ENCODE measurements at regions not wholly inside any gene's neighbourhood (a gene's known extent, or its start where the extent isn't known, plus 50 kb on each side); places are given as distances from the start of the nearest gene placed in this dataset.

GRCh38 chr13:62167650-62168172, 752.1 kb upstream of the PCDH20 start:
- TF ChIP-seq CREB5 (CRISPR knock-in tag; IDR thresholded peaks at IDR 0.05; ENCODE audit: low read depth) (no peak), ARNTL (CRISPR knock-in tag; IDR thresholded peaks at IDR 0.05; ENCODE audit: borderline replicate concordance, low read depth) (no peak), PPARA (CRISPR knock-in tag; IDR thresholded peaks at IDR 0.05; ENCODE audit: borderline replicate concordance) (no peak)
